BE2C (cell line): ENCODE measurements at regions not wholly inside any gene's neighbourhood (a gene's known extent, or its start where the extent isn't known, plus 50 kb on each side); places are given as distances from the start of the nearest gene placed in this dataset.
A peak's percentile ranks its signal among the peaks of the same experiment; 100 is the strongest.
"Not testable (repeated sequence)": the region's sequence is repeated elsewhere in the genome, so short reads cannot be mapped to it uniquely, and the experiment has no call there.

Source experiments
- DNase-seq: peaks from one replicate; pipeline ENCODE4 v3.0.0-alpha.2; 2020
- H3K27me3 ChIP-seq: fragments of 250-450 bp; sonication (Bioruptor Pico); 2 replicates; pipeline ENCODE4 v1.5.1; 2020; ENCODE audit warnings: mild to moderate bottlenecking
- H3K36me3 ChIP-seq: fragments of 250-450 bp; sonication (Bioruptor Pico); 2 replicates; pipeline ENCODE4 v1.5.1; 2020; ENCODE audit warnings: mild to moderate bottlenecking
- H3K4me1 ChIP-seq: fragments of 250-450 bp; sonication (Bioruptor Pico); 2 replicates; pipeline ENCODE4 v1.5.1; 2020
- H3K4me3 ChIP-seq: 2 replicates; pipeline ENCODE4 v1.5.1; 2011; ENCODE audit warnings: low read depth, low read length
- H3K9me3 ChIP-seq: fragments of 250-450 bp; sonication (Bioruptor Pico); 2 replicates; pipeline ENCODE4 v1.5.1; 2020
- CTCF ChIP-seq: IDR thresholded peaks from 2 replicates; pipeline ENCODE4 v1.5.1; 2012; ENCODE audit warnings: mild to moderate bottlenecking, low read depth, low read length

DNA sequence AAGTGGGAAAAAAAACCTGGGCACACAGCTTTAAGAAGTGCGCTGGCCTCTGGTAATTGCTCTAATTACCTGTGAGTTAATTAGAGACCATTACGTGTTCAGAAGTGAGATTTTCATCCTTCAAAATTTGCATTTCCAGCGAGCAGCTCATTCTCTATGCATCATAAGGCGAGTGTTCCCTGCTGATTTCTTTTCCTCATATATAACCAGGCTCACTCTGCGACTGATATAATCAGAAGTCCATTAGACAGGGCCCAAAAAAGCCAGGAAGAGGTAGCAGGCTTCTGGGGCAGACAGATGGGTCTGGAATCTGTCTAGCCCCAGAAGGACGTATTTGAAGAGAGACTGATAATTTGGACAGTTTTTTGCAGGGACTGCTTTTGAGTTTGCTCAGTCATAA, 158.7 kb downstream of the MTHFS start:
- Histone ChIP-seq H3K4me3 (no peak overlapping the region), H3K9me3 (no peaks in the 10 kb centered on the region), H3K4me1 (peaks cover 17% of the 10 kb centered on the region), H3K27me3 (no peaks in the 10 kb centered on the region), H3K36me3 (no peaks in the 10 kb centered on the region)
- DNase-seq, result peak; percentile 75
- no peak for TF ChIP-seq CTCF

DNA sequence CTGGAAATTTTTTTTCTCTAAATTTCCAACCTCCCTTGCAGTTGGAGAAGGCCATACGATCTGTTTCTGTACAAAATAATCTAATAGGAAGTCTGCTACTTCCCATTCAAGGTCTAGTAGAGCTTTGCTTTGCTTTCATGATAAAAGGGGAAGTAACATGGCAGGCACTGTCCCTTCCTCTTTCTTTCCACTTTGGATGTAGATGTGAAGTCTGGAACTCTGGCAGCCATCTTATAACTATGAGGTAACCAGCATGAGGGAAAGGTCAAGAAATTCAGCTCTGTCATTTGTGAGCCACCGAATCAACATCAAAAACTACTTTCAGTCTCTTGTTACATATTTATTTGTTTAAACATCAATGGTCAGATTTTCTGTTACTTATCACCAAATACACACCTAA, 156.3 kb downstream of the MTHFS start:
- no peaks in the 10 kb centered on the region for H3K9me3 ChIP-seq
- no peak for DNase-seq
- peaks cover 17% of the 10 kb centered on the region for H3K4me1 ChIP-seq
- H3K27me3 ChIP-seq, result no peaks in the 10 kb centered on the region
- H3K4me3 ChIP-seq, result no peak overlapping the region
- no peaks in the 10 kb centered on the region for H3K36me3 ChIP-seq
- TF ChIP-seq CTCF, result no peak

- H3K9me3 ChIP-seq, result no peaks in the 10 kb centered on the region
- no peak overlapping the region for H3K4me3 ChIP-seq
- no peak for TF ChIP-seq CTCF
- H3K4me1 ChIP-seq, result peaks cover 10% of the 10 kb centered on the region
- DNase-seq, result no peak
- H3K36me3 ChIP-seq, result no peaks in the 10 kb centered on the region
- no peaks in the 10 kb centered on the region for H3K27me3 ChIP-seq
Measured at GRCh38 chr15:79743032-79743431, 153.8 kb downstream of the MTHFS start.

DNA sequence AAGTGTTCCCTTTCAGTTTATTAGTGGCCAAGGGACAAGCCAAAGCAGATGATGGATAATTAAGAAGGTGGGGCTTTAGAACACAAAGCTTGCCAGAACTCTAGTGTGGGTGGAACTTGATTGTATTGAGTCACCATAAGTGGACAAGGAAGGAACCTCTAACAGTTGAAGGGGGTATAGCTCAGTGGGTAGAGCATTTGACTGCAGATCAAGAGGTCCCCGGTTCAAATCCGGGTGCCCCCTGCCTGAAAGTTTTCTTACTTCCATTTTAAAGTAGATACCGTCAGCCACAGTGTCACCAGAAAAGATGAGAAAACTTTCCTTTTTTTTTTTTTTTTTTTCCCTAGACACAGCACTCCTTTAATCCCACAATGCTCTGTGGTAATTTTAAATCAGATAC, 152.3 kb downstream of the MTHFS start:
- H3K4me3 ChIP-seq, H3K27me3 ChIP-seq, H3K36me3 ChIP-seq, H3K9me3 ChIP-seq, H3K4me1 ChIP-seq: not testable (repeated sequence)
- DNase-seq, result peak; percentile 46

DNA sequence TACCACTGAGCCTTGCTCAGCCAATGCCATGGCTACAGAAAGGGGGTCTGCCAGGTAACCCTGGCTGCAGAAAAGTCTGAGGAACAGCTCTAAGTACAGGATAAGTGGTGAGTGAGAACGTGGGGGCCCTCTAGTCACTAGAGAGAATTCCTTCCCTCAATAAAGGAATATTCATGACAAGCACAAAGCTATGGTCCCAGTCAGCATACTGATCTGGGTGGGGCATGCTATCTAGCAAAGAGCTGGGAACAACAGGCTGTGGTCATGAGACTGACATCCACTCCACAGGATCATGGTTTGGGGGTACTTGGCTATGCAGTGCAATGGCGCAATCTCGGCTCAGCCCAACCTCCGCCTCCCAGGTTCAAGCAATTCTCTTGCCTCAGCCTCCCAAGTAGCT, 140.4 kb downstream of the MTHFS start:
- Histone ChIP-seq H3K4me3 (no peak overlapping the region), H3K4me1 (no peaks in the 10 kb centered on the region; the same call in 1 of the 2 replicates), H3K9me3 (no peaks in the 10 kb centered on the region; the same call in 1 of the 2 replicates), H3K27me3 (no peaks in the 10 kb centered on the region), H3K36me3 (no peaks in the 10 kb centered on the region)
- TF ChIP-seq CTCF, result no peak
- DNase-seq, result no peak

DNA sequence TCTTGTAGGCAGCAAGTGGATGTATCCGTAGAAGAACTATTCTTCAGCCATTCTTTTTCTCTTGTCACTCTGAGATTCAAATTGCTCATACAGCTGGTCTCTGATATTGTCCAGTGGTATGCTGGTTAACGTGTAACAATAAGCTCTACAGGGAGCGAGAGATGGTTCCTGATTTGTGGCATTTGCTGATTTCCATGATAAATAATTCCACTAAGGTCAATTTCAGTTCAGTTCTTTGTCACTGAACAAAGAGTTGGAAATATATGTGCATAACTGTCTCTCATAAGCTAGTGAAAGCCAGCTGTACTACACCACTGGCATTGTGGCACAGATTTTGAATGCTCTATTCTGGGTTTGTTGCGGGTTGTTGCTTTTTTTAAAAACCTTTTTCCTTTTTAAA, 131.7 kb downstream of the MTHFS start:
- Histone ChIP-seq H3K4me3 (no peak overlapping the region), H3K27me3 (no peaks in the 10 kb centered on the region), H3K36me3 (no peaks in the 10 kb centered on the region), H3K9me3 (no peaks in the 10 kb centered on the region), H3K4me1 (no peaks in the 10 kb centered on the region; the same call in 1 of the 2 replicates)
- TF ChIP-seq CTCF, result no peak
- DNase-seq, result no peak

GRCh38 chr15:79769069-79769481, 127.7 kb downstream of the MTHFS start:
- H3K4me3 ChIP-seq, result no peak overlapping the region
- H3K4me1 ChIP-seq, result no peaks in the 10 kb centered on the region
- H3K9me3 ChIP-seq, result no peaks in the 10 kb centered on the region
- no peaks in the 10 kb centered on the region for H3K27me3 ChIP-seq
- TF ChIP-seq CTCF, result peak; percentile 70
- no peaks in the 10 kb centered on the region for H3K36me3 ChIP-seq
- peak; percentile 25 for DNase-seq
